HG02943 (cell line): ENCODE measurements at regions not wholly inside any gene's neighbourhood (a gene's known extent, or its start where the extent isn't known, plus 50 kb on each side); places are given as distances from the start of the nearest gene placed in this dataset.

Experiments
- ATAC-seq: cut with Tn5 transposase; IDR thresholded peaks from one replicate; pipeline ENCODE4 v1.9.1; 2021; ENCODE audit warnings: mild to moderate bottlenecking, low read depth, moderate library complexity; ENCODE audit not compliant: unreplicated experiment

DNA sequence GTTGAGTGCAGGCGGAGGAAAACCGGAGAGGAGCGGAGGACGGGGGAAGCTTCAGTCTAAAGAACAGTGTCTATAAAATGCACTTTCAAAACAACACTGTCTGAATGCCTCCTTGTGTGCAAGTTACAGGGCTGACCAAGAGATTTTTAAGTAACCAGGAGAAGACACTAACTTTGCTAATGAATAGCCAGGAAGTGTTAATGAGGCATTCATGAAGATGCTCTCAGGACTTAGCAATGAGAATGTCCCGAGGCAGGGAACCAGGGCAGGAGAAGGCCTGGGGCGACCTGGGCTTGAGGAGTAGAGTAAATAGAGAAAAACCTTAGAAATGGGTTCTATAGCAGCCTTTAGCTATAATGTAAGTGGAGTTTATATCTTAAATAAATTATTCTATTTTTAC, 312.1 kb downstream of the SKIDA1 start:
- no peak for ATAC-seq

DNA sequence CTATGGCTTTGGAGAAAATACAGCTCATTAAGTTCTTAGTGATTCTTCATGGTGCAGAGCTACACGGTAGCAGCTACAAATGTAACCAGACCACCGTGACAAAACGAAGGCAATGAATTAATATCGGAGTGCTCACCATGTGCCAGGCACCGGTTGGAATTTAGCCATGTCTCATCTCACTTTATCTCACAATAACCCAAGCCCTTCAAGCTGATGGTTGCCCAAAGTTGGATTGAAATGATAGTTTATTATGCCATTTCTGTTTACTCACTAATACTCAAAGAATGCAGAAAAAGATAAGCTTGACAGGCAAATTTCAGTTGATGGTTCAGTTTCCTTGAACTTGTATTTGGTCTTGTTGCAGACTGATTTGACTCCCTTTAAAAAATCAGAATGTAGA, 312.6 kb downstream of the SKIDA1 start:
- ATAC-seq, result no peak

DNA sequence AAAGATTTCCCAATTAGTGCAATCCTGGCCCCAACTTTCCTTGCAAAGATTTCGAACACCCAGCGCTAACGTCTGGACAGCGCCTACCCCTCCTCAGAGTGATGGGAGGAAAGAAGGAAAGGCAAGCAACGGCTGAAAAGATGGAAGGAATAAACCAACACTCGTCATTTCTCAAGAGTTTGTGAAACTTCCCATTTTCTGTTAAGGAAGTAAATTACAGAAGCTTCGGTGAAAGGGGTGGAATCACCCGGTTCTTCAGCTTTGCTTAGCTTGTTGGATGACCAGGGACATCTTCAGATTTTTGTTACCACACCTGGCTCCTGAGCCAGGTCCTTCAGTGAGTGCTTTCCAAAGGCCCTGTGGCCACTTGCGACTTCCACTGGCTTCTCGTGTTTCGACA, 313.1 kb downstream of the SKIDA1 start:
- ATAC-seq, result no peak

DNA sequence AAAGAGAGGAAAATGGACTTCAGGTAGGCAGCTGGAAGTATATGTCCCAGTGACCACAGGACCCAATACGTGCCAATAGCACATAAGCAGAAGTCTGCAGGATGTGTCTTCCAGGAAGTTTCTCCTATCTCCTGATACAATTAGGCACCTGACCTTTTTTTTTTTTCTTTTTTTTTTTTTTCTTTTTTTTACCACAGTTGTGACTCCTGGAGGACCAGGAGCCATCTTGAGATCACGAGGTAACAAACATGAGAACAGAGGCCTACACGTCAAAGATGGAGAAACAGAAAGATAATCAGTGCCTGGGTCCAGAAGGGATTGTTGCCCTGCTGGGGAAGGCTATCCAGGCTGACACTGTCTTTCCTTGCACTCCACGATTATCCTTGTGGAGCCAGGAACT, 312.4 kb upstream of the NEBL start:
- ATAC-seq, result no peak

DNA sequence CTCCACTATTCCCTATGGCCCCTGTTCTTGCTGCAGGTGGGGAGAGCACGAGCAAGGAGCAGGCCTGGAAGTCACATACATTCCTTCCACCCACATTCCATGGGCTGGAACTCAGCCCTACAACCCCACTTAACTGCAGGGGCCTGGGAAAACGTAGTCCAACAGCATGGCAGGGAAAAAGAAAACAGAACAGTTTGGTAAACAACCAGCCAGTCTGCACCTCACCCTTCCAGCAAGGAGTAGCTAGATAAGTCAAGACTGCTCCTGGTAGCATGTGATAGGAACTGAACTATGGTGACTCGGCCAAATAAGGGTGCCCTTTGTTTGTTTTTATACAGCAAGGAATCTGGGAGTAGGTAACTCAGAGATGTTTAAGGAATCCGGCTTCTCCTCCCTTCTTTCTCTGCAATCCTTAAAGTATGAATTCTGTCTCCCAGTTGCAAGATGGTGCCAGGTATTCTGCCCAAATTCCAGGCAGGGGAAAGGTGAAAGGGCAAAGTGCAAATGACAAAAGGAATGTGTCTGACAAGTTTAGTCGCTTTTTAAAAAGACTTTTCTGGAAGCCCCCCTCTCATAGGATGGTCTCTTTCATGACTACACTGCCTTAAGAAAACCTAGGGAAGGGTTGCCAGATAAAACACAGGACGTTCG, 311.7 kb upstream of the NEBL start:
- no peak for ATAC-seq

DNA sequence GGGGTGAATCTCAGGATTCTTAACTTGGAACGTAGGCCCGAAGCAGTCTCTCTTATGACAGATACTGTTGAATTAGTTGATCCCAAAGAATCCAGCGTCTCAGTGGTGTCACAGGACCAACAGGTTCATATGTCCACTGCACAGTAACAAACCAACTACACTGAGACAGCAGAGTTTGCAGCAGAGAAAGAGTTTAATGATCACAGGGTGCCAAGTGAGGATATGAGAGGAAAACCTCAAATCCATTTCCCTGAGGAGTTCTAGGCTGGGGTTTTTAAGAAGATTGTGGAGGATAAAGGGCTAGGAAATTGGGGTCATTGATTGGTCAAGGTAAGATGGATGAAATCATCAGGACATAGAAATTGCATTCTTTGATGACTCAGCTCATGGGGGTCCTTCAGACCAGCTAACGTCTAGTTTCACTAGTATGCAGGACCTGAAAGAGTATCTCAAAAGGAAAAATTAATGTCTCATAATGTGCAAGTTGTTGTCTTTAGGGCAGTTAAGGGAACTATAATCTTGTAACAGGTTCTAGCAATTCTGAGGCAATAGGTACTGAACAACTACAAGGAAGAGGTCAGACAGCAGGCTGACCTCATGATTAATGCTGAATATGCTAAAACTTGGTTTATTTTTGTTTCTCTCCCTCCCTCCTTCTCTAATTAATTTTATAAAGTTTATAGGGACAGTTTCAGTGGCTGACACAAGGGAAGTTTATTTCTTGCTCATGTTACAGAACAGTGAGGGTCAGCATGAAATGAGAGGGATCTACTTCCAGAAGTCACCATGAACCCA, 310.9 kb upstream of the NEBL start:
- no peak for ATAC-seq

DNA sequence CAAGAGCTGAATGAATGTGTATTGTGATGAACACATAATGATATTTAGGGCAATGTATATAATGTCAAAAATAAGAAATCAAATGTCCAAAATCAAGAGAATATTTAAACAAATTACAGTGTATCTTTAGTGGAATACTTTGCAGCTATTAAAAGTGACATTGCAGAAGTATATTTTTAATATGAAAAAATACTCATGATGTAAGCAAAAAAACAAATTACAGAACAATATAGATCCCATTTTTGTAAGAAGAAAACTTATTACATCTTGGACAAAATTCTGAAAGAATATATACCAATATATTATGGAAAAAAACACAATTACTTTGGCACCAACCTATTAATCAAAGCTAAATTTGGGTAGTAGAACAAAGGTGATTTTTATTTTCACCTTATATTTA, 308.2 kb upstream of the NEBL start:
- ATAC-seq, result no peak

DNA sequence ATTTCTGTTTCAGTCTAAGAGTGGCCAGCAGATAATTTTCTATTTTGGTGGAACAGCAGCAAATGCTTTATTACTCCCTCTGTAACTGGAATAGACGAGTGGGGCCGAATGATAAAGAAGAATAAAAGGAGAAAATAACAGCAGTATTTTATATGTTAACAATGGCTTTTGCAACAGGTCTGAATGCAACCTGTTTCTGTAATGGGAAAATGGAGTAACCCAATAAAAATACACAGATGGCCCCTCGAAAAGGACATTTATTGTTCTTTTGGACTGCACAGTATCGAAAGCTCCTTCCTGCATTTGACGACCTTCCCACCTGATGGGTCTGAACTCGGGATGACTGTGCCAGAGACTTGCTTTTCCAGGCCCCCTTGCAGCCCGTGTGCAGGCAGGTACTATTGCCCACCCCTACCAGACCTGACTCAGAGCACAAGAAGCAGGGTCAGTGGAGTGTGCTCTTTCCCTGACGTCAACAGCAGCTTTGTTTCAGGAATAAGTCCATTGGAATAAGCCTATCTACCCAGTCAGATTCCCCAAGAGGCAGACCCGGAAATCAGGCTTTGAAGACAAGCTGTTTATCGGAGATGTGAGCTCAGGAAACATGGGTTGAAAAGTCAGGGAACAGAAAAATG, 306.5 kb upstream of the NEBL start:
- no peak for ATAC-seq

DNA sequence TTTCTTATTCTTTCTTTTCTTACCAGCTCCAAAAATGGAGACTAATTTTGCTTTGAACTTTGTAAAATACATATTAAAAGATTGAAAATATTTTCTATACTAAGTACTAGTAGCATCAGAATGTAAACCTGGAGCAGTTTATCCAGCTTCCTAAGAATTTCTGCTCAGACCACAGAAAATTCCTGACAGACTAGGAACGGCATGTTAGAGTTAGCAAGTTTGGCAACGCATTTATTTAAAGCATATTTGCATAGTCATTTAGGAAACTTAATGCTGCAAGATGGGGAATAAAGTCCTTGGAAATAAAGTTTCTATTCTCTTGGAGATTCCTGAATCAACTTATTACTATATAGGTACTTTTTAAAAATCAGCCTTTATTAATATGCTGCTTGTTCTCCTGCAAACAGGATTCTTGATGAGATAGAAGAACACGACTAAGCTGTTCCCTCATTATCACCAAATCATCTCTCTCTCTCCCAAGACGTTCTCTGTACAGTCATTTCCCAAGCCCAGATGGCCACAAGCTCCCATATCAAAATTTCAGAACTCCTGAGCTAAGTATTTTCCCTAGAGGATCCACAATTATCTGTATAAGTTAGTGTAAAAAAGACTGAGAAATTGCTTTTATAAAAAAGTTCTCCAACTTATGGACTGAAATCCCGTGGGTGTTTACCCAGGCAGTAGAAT, 305.8 kb upstream of the NEBL start:
- no peak for ATAC-seq

DNA sequence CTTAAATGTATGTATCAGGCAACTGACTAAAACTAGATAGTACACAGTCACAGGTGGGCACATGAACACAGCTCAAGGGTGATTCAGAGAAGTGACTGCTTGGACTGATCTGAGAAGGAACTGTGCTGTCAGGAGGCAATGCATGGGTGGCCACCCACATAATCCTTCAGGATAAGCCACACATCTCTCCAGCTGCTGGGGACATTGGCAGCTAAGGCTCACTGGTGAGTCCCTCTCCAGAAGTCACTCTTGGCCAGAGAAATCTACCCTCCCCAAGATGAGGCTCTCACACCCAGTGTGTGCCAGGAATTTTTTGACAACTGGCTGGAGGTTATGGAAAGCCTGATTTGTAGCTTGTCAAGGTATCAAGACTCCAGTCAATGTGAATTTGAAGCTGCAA, 302.4 kb upstream of the NEBL start:
- ATAC-seq, result no peak

DNA sequence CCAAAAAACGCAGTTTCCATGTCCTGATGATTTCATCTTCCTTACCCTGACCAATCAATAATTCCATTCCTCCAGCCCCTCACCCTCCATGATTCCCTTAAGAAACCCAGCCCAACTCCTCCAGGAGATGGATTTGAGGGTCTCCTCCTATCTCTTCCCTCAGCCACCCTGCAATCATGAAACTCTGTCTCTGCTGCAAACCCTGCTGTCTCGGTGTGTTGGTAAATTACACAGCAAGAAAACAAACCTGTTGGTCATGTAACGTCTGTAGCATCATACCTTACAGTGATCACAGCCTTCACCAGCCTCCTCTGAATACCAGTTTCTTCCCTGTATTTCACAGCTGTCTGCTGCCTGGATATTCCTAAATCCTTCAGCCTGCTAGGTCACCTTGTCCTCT, 300.7 kb upstream of the NEBL start:
- ATAC-seq, result no peak

DNA sequence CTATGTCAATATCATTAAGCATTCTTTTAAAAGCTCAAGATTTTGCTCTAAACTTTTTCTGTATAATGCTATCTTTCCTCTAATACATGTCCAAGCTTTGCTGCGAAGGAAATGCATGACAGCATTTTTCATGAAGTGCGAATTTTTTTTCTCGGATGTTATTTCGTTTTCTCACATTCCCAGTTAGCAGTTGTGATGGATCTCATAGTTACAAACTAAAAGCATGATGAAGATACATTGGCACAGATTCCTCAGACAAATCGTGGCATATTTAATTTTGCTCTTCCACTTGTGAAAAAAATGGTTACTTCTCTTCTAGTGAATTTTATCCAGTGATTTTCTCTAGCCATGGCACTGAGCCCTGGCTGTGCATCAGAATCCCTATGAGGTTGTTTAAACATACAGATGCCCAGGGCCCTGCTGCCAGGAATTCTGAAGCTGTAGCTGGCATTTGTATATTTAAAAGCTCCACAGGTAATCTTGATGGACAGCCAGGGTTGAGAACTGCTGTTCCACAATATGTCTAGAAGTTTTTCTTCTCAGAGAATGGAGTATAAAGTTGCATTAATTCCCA, 299.8 kb upstream of the NEBL start:
- ATAC-seq, result no peak

DNA sequence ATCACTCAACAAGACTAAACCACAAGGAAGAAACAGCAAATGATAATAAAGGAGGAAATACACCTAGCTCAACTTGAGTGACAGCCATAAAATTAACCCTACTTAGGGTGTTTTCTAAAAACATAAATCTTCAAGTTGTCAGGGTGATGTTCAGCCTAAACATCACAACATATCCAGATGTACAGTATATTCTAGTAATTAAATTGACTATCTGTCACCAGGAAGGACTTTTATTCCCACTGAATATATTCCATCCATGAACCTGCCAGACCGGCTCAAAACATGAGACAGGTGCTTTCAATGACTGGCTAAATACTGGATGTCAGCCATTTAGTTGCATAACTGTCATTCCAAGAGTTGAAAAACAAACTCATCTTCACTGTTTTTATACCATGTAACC, 298.1 kb upstream of the NEBL start:
- ATAC-seq, result no peak

DNA sequence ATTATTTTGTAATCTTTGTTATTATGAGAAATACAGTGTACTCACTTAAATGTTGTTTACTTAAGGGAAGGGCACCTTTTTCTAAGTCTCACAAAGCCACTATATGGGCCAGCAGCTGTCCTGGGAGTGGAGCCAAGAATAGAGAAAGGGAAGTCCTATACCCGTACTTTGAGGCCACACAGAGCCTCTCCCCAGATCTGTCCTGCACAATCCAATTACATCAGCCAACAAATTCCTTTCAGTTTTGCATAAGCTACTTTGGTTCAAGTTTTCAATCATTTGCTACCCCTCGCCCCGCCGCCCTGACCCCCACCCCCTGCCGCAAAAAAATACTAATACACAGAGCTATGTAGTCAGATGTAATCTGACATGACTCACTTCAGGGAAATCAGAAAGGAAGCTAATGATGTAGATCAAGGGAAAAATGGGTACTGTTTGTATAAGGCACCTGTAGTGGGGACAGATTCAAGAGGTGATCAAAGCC, 297.4 kb upstream of the NEBL start:
- ATAC-seq, result no peak

DNA sequence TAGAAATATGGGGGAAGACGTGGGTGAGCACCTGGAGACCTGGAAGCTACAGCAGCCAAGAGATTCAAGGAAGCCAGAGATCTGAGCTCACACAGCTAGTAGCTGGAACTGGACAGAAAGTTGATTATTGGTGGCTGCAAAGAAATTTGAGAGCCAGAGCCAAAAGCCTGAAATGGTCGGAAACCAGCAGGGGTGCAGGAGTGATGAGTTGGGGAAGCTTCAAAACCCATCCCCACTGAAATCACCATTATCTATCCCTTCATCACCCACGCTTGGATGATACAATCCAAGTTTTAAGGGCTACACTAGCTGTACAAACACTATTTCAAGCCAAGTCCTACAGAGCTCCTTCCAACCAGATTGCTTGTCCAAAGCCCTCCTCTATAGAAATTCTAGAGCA, 296.1 kb upstream of the NEBL start:
- no peak for ATAC-seq

DNA sequence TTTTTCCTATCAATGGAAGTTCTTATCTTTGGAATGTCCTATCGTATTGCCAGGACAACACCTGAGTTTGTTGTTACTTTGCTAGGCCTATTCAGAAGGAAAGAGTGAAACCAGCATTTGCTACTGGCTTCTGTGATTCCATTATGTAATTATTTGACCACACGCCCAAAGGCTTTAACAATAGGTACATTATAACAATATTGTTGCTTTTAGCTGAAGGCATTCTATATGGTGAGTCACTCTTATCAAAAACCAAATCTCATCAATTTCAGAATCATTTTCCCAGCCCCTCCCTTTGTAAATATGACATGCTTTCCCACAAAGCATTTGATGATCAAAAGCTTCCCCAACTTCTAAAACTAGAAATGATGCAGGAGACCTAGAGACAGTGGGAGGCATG, 294.4 kb upstream of the NEBL start:
- ATAC-seq, result no peak

DNA sequence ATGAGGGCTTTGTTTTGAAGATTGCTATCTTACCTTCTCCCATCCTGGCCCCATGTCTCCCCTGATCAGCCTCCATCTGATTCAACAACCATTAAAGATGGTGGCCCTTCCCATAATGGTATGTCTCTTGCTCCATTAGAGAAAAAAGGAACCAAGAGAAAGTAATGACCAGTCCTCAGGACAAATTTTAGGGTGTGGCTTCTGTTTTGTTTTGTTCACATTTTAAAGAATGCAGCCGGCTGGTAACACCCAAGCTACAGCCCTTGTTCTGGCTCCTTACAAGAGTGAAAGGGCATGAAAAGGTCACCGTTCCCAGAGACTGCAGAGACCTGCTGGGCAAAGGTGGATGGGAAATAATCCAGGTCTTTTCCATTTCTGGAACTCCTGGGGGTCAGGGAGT, 287.9 kb upstream of the NEBL start:
- no peak for ATAC-seq

DNA sequence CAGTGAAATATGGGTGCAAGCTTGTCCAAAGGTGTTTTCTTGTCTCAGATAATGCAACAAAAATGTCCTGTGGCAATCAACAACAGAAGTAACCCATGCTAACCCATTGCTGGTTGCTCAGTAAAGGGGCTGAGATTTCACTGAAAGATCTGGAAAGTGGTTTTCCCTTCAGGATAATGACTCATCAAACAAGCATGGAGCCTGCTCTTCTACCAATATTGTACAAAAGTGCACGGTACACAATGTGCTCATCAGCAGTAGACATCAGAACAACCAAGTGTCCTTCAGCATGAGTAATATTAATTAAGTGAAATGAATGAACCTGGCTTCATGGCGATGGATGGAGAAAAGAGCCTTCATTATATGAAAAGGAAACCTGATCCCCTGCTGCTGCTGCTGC, 287.1 kb upstream of the NEBL start:
- no peak for ATAC-seq

DNA sequence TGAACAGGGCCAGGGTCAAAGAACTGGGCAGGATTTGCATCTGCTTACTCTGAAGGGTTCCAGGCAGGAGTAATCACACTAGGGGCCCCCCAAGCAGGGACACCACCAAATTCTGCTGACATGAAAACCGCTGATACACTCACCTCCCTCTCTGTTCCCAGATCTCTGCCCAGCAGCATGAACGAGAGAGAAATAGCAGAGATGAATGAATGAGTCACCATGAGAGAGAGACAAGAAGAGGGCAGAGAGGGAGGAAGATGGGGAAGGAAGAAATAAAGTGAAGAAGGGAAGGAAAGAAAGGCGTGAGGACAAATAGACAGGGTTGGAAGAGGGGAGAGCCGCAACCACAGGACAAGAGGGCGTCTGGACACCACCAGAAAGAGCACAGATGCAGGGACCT, 285.9 kb upstream of the NEBL start:
- ATAC-seq, result no peak

DNA sequence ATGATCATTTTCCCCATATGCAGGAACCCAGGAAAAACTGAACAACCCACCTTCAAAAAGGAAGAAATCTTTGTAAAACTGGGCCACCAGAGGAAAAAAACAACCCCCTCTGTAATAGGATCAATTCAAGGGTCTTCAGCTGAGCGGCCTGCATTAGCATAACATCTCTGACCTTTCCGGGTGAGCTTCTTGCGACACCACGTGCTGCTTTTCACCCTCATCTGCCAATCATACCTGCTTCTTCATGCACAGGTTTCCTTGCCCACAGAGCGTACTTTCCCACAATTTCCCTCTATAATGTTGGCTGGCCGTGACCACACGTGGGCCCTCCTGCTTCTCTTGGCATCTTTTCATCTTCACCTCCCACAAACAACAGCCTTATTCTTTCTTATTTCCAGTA, 284.3 kb upstream of the NEBL start:
- ATAC-seq, result no peak

DNA sequence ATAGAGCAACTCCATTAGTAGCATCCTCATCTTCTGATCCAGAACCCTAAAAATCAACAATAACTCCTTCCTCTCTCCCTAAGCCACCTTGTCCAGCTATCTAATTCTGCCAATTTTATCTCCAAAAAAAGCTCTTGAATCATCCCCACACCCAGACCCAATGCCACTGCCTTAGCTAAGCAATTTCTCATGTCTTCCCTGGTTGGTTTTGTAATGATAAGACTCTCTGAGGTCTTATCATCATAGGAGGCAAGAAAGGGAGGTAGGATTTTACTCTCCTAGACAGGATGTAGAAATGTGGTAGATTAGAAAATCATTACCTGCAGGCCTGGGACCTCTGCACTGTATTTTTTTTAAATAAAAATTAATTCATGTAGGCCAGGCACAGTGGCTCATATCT, 283.5 kb upstream of the NEBL start:
- no peak for ATAC-seq
